ENCODE measurements at regions not wholly inside any gene's neighbourhood (a gene's known extent, or its start where the extent isn't known, plus 50 kb on each side); places are given as distances from the start of the nearest gene placed in this dataset.

- no peak for FAIRE-seq
These were observed 690.9 kb downstream of the GALR1 start for GRCh38 chr18:77940566-77940965.

- FAIRE-seq: no peak
These were observed 694.9 kb downstream of the GALR1 start for GRCh38 chr18:77944533-77944932.

GRCh38 chr18:77948567-77948966 is 698.9 kb downstream of the GALR1 start:
- FAIRE-seq: no peak

- no peak for FAIRE-seq
These were observed 699.8 kb downstream of the GALR1 start for GRCh38 chr18:77949355-77949973.

- FAIRE-seq: no peak
These were observed 709.6 kb downstream of the GALR1 start for GRCh38 chr18:77959248-77959647.

- FAIRE-seq: no peak
These were observed 711.3 kb downstream of the GALR1 start for GRCh38 chr18:77960791-77961410.

- FAIRE-seq: no peak
These were observed 717.4 kb downstream of the GALR1 start for GRCh38 chr18:77967071-77967470.

- FAIRE-seq: no peak
These were observed 718.1 kb downstream of the GALR1 start for GRCh38 chr18:77967791-77968190.

GRCh38 chr18:77969972-77970371 is 720.3 kb downstream of the GALR1 start:
- FAIRE-seq: no peak

GRCh38 chr18:77970814-77971213 is 721.2 kb downstream of the GALR1 start:
- no peak for FAIRE-seq

GRCh38 chr18:77973745-77974144 is 724.1 kb downstream of the GALR1 start:
- no peak for FAIRE-seq

- no peak for FAIRE-seq
These were observed 724.7 kb downstream of the GALR1 start for GRCh38 chr18:77974329-77974728.

- FAIRE-seq: no peak
These were observed 727.7 kb downstream of the GALR1 start for GRCh38 chr18:77977331-77977730.

- FAIRE-seq: no peak
These were observed 730.6 kb downstream of the GALR1 start for GRCh38 chr18:77980275-77980674.

- no peak for FAIRE-seq
These were observed 732.2 kb downstream of the GALR1 start for GRCh38 chr18:77981874-77982273.

GRCh38 chr18:77983270-77983669 is 733.6 kb downstream of the GALR1 start:
- no peak for FAIRE-seq

GRCh38 chr18:77984178-77984577 is 734.5 kb downstream of the GALR1 start:
- no peak for FAIRE-seq

- no peak for FAIRE-seq
These were observed 735.2 kb downstream of the GALR1 start for GRCh38 chr18:77984833-77985232.

- FAIRE-seq: no peak
These were observed 736.1 kb downstream of the GALR1 start for GRCh38 chr18:77985526-77986281.

- FAIRE-seq: no peak
These were observed 740.5 kb downstream of the GALR1 start for GRCh38 chr18:77990131-77990530.

- FAIRE-seq: no peak
These were observed 741.3 kb downstream of the GALR1 start for GRCh38 chr18:77990901-77991300.

GRCh38 chr18:77992057-77992456 is 742.4 kb downstream of the GALR1 start:
- no peak for FAIRE-seq

GRCh38 chr18:77993188-77993981 is 743.7 kb downstream of the GALR1 start:
- FAIRE-seq: no peak
